HUES48 (cell line): ENCODE measurements at regions not wholly inside any gene's neighbourhood (a gene's known extent, or its start where the extent isn't known, plus 50 kb on each side); places are given as distances from the start of the nearest gene placed in this dataset.

Source experiments
- H3K27ac ChIP-seq: one replicate; pipeline ENCODE4 v1.7.0; 2013; ENCODE audit warnings: low read depth, low read length, inconsistent platforms
- H3K27me3 ChIP-seq: 2 replicates; pipeline ENCODE4 v1.6.1; 2013; ENCODE audit warnings: mild to moderate bottlenecking, low read length; ENCODE audit not compliant: control insufficient read depth, insufficient read depth
- H3K36me3 ChIP-seq: 2 replicates; pipeline ENCODE4 v1.6.1; 2013; ENCODE audit warnings: low read length; ENCODE audit not compliant: control insufficient read depth, insufficient read depth
- H3K4me1 ChIP-seq: 2 replicates; pipeline ENCODE4 v1.6.1; 2013; ENCODE audit warnings: mild to moderate bottlenecking, low read length; ENCODE audit not compliant: control insufficient read depth, insufficient read depth
- H3K4me3 ChIP-seq: 2 replicates; pipeline ENCODE4 v1.5.1; 2013; ENCODE audit warnings: mild to moderate bottlenecking, low read depth, low read length
- H3K9ac ChIP-seq: 2 replicates; pipeline ENCODE4 v1.6.1; 2013; ENCODE audit warnings: mild to moderate bottlenecking, low read depth, low read length, moderate library complexity
- H3K9me3 ChIP-seq: 2 replicates; pipeline ENCODE4 v1.6.1; 2013; ENCODE audit warnings: low read length; ENCODE audit not compliant: control insufficient read depth, insufficient read depth

GRCh38 chr11:119852741-119853140 lies 123.7 kb upstream of the NECTIN1 start:
- no peak overlapping the region for H3K27ac ChIP-seq
- no peaks in the 10 kb centered on the region for H3K27me3 ChIP-seq
- no peak overlapping the region for H3K9ac ChIP-seq
- H3K4me1 ChIP-seq: no peaks in the 10 kb centered on the region
- H3K9me3 ChIP-seq: no peaks in the 10 kb centered on the region
- no peak overlapping the region for H3K4me3 ChIP-seq
- H3K36me3 ChIP-seq: no peaks in the 10 kb centered on the region

- Histone ChIP-seq H3K4me1 (no peaks in the 10 kb centered on the region), H3K9me3 (no peaks in the 10 kb centered on the region), H3K9ac (no peak overlapping the region), H3K36me3 (no peaks in the 10 kb centered on the region), H3K4me3 (no peak overlapping the region), H3K27me3 (no peaks in the 10 kb centered on the region), H3K27ac (no peak overlapping the region)
Measured at GRCh38 chr11:119850822-119851409, 121.9 kb upstream of the NECTIN1 start.

DNA sequence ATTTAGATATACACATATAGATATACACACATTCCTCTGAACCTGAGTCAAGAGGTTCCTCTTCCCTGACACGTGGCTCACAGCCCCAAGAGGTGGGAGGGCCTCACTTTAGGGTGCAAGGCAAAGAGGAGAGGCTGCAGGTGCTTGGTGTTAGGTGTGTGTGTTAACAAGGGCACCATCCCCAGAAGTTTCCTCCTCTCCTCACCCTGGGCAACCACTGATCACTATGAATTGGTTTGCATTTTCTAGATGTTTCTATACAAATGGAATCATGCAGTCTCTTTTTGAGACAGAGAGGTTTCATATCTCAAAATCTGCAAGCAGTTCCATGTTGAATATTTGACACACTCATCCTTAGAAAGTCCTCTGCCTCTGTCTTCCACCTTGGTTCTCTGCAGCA lies 120.9 kb upstream of the NECTIN1 start:
- H3K9ac ChIP-seq: no peak overlapping the region
- no peaks in the 10 kb centered on the region for H3K27me3 ChIP-seq
- H3K4me1 ChIP-seq: no peaks in the 10 kb centered on the region
- H3K36me3 ChIP-seq: no peaks in the 10 kb centered on the region
- no peaks in the 10 kb centered on the region for H3K9me3 ChIP-seq
- no peak overlapping the region for H3K27ac ChIP-seq
- no peak overlapping the region for H3K4me3 ChIP-seq

DNA sequence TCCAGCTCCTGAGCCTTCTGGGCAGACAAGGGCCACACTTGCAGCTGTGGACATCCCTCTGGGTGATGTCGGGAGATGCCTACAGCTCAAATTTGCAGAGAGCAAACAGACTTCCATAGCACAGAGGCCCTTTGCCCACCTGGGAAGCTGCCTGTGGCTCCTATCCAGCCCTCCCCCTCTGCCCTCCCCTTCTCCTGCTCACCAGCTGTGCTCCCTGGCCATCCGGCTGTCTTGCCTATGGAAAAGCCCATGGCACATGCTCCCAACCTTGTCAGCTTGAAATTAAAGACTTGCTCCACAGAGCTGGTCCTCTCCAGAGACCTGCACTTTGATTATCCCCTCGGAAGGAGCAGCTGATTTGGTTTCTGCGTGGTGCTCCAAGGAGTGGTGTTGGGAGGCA lies 118.9 kb upstream of the NECTIN1 start:
- H3K9me3 ChIP-seq: no peaks in the 10 kb centered on the region
- no peaks in the 10 kb centered on the region for H3K36me3 ChIP-seq
- H3K9ac ChIP-seq: no peak overlapping the region
- no peaks in the 10 kb centered on the region for H3K4me1 ChIP-seq
- no peak overlapping the region for H3K27ac ChIP-seq
- no peaks in the 10 kb centered on the region for H3K27me3 ChIP-seq
- H3K4me3 ChIP-seq: no peak overlapping the region

DNA sequence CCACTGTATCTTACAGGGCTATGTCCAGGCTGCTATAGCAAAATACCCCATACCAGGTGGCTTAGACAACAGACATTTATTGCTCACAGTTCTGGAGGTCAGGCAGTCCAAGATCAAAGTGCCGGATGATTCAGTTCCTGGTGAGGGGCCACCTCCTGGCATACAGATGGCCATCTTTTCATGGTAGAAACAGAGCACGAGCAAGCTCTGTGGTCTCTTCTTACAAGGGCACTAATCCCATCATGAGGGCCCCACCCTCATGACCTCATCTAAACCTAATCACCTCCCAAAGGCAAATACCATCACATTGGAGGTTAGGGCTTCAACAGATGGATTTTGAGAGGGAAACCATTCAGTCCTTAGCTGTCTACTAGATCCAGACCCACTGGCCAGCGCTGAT lies 117.4 kb upstream of the NECTIN1 start:
- H3K9me3 ChIP-seq: no peaks in the 10 kb centered on the region
- no peak overlapping the region for H3K9ac ChIP-seq
- H3K4me3 ChIP-seq: no peak overlapping the region
- H3K27ac ChIP-seq: no peak overlapping the region
- H3K4me1 ChIP-seq: no peaks in the 10 kb centered on the region
- no peaks in the 10 kb centered on the region for H3K36me3 ChIP-seq
- H3K27me3 ChIP-seq: no peaks in the 10 kb centered on the region; the same call in 1 of the 2 replicates

DNA sequence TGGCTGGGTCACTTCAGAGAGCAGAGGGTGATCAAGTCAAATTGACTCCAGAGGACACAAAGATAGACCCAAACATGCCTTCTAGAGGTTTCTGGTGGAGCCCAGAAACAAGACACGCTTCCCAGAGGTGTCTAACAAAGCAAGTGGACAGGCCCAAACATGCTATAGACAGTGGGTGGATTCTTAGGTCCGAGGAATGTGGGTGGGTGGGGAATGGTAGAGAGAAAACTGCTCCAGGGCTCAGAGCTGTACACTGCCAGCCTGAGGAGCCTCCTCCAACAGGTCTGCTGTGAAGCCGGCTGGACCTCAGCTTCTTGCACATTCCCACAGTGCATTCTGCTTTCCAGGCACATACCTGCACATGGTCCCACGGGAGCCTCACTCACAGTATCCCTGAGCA lies 116.8 kb upstream of the NECTIN1 start:
- Histone ChIP-seq H3K4me1 (no peaks in the 10 kb centered on the region), H3K27ac (no peak overlapping the region), H3K9me3 (no peaks in the 10 kb centered on the region), H3K36me3 (no peaks in the 10 kb centered on the region), H3K27me3 (no peaks in the 10 kb centered on the region; the same call in 1 of the 2 replicates), H3K9ac (no peak overlapping the region), H3K4me3 (no peak overlapping the region)

- no peak overlapping the region for H3K27ac ChIP-seq
- H3K36me3 ChIP-seq: no peaks in the 10 kb centered on the region
- H3K4me3 ChIP-seq: no peak overlapping the region
- H3K9me3 ChIP-seq: no peaks in the 10 kb centered on the region
- H3K4me1 ChIP-seq: no peaks in the 10 kb centered on the region
- H3K27me3 ChIP-seq: no peaks in the 10 kb centered on the region; the same call in 1 of the 2 replicates
- no peak overlapping the region for H3K9ac ChIP-seq
Measured at GRCh38 chr11:119845305-119845704, 116.3 kb upstream of the NECTIN1 start.

GRCh38 chr11:119844808-119845207 lies 115.8 kb upstream of the NECTIN1 start:
- H3K4me3 ChIP-seq: no peak overlapping the region
- H3K27me3 ChIP-seq: no peaks in the 10 kb centered on the region; the same call in 1 of the 2 replicates
- no peak overlapping the region for H3K9ac ChIP-seq
- H3K4me1 ChIP-seq: no peaks in the 10 kb centered on the region
- no peaks in the 10 kb centered on the region for H3K9me3 ChIP-seq
- no peak overlapping the region for H3K27ac ChIP-seq
- H3K36me3 ChIP-seq: no peaks in the 10 kb centered on the region

- Histone ChIP-seq H3K4me1 (no peaks in the 10 kb centered on the region), H3K27ac (no peak overlapping the region), H3K9me3 (no peaks in the 10 kb centered on the region), H3K36me3 (no peaks in the 10 kb centered on the region), H3K27me3 (no peaks in the 10 kb centered on the region; the same call in 1 of the 2 replicates), H3K4me3 (no peak overlapping the region), H3K9ac (no peak overlapping the region)
Measured at GRCh38 chr11:119843877-119844276, 114.9 kb upstream of the NECTIN1 start.

DNA sequence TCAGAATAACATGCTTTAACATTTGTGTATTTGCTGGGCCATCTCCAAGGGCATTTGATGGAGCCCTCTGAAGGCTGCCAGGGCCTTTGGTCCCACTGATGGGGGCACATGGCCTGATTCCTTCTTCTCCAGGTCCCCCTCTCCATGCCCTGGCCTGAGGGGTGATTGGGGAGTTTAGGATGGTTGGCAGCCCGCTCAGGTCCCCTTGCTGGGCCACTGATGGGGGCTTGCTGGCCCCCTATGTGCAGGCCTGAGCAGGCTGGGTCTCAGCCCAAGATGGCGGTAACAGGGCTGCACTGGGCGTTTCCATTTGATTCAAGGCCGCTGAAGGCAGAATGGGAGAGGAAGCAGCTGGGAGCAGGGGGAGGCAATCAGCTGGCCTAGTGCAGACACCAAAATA lies 113.7 kb upstream of the NECTIN1 start:
- Histone ChIP-seq H3K27ac (no peak overlapping the region), H3K4me1 (no peaks in the 10 kb centered on the region), H3K27me3 (no peaks in the 10 kb centered on the region; the same call in 1 of the 2 replicates), H3K4me3 (no peak overlapping the region), H3K36me3 (no peaks in the 10 kb centered on the region), H3K9ac (no peak overlapping the region), H3K9me3 (no peaks in the 10 kb centered on the region)

GRCh38 chr11:119839476-119840133 lies 110.6 kb upstream of the NECTIN1 start:
- Histone ChIP-seq H3K27me3 (no peaks in the 10 kb centered on the region; the same call in 1 of the 2 replicates), H3K27ac (no peak overlapping the region), H3K36me3 (no peaks in the 10 kb centered on the region), H3K9ac (no peak overlapping the region), H3K4me3 (no peak overlapping the region), H3K4me1 (no peaks in the 10 kb centered on the region), H3K9me3 (no peaks in the 10 kb centered on the region)
